GM12873 (cell line): ENCODE measurements at regions not wholly inside any gene's neighbourhood (a gene's known extent, or its start where the extent isn't known, plus 50 kb on each side); places are given as distances from the start of the nearest gene placed in this dataset.

Experiments used
- CTCF ChIP-seq: IDR thresholded peaks from 2 replicates; pipeline ENCODE4 v1.5.1; 2012; ENCODE audit warnings: low read depth, mild to moderate bottlenecking, moderate library complexity, low read length, control low read depth; ENCODE audit not compliant: insufficient read depth; ENCODE audit errors: missing control alignments

- TF ChIP-seq CTCF = no peak
These were observed 106.9 kb downstream of the LIPG start for GRCh38 chr18:49668574-49669275.

- TF ChIP-seq CTCF = no peak
These were observed 105.6 kb downstream of the LIPG start for GRCh38 chr18:49667462-49667861.

- no peak for TF ChIP-seq CTCF
These were observed 104.4 kb downstream of the LIPG start for GRCh38 chr18:49666045-49666775.

- no peak for TF ChIP-seq CTCF
These were observed 102.3 kb downstream of the LIPG start for GRCh38 chr18:49663899-49664890.

GRCh38 chr18:49662506-49662905, 100.6 kb downstream of the LIPG start:
- TF ChIP-seq CTCF = no peak

GRCh38 chr18:49658823-49659404, 97.1 kb downstream of the LIPG start:
- TF ChIP-seq CTCF = no peak

GRCh38 chr18:49656073-49656692, 94.3 kb downstream of the LIPG start:
- TF ChIP-seq CTCF = no peak
